ENCODE measurements at regions not wholly inside any gene's neighbourhood (a gene's known extent, or its start where the extent isn't known, plus 50 kb on each side); places are given as distances from the start of the nearest gene placed in this dataset.

DNA sequence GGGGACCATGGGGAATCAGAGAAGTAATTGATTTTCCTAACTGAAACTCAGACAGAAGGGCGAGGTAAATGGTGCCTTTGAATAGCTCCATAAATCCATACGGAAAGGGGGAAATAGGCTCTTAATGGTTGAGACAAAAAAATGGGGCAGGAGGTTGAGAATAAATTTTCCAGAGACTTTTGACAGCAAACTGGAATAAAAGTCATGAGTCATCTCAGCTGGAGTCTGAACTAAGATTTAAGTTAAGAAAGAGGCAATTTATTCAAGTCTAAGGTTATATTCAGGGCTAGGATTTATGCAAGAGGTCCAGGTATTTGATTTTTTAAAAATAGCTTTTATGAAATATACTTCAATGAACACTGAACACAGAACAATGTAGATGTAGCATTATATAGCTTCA, 238.7 kb upstream of the RORA start:
- DNase-seq, result no peak
- Histone ChIP-seq H3K4me1 (no peaks in the 10 kb centered on the region), H3K9me3 (no peaks in the 10 kb centered on the region), H3K36me3 (replicated peaks in 1 of 2; ENCODE audit: insufficient read depth in 1 of 2, low read depth in 2 of 2) (no peaks in the 10 kb centered on the region), H3K4me3 (no peak overlapping the region), H3K27ac (no peak overlapping the region), H3K27me3 (no peaks in the 10 kb centered on the region)
- WGBS, 2 donors, result 49 to 72% methylated on average over 2 of the region's 2 CpGs
- intact Hi-C loops (cut with DNase I), result no loop called here
- TF ChIP-seq CTCF (IDR thresholded peaks at IDR 0.05) (no peak), POLR2A (IDR thresholded peaks at IDR 0.05) (no peak)
- ATAC-seq, result no peak

GRCh38 chr15:61459785-61460707, 230.9 kb upstream of the RORA start:
- 60 to 61% methylated on average over 9 of the region's 9 CpGs for WGBS, 2 donors
- TF ChIP-seq CTCF (IDR thresholded peaks at IDR 0.05), result no peak
- no peak for TF ChIP-seq POLR2A (IDR thresholded peaks at IDR 0.05)
- H3K9me3 ChIP-seq, result no peaks in the 10 kb centered on the region
- DNase-seq, result no peak
- H3K4me3 ChIP-seq, result no peak overlapping the region
- no peaks in the 10 kb centered on the region for H3K27me3 ChIP-seq
- no peaks in the 10 kb centered on the region for H3K4me1 ChIP-seq
- intact Hi-C loops (cut with DNase I), result no loop called here
- no peaks in the 10 kb centered on the region for H3K36me3 ChIP-seq (replicated peaks in 1 of 2; ENCODE audit: insufficient read depth in 1 of 2, low read depth in 2 of 2)
- no peak overlapping the region for H3K27ac ChIP-seq
- no peak for ATAC-seq

DNA sequence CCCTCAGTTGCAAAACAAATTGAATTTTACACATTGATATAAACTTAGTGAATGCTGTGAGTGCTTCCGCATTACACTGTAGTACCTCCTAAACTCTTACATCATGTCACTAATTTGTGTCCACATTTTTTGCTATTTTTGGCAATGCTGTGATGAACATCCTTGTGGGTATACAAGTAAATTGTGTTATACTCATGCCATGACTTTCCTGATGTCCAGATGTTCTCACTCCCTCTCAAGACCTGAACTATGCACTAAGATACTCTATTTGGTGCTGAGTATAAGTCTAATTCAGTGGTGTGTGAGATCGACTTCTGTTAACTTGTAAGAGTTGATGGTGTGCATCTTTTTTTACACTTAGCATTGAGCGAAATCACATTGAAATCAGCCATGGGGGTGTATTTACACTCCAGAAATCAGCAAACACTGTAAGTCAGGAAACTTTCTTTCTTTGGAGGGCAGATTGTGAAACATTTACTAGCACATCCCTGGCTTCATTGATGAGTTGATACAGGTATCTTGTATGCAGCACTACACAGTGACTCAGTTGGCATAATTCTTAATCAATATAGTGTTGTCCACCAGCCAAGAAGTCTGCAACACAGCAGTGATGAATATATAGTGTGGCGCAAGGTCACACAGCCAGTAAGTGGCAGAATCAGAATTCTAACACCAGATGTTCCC, 228.1 kb upstream of the RORA start:
- Histone ChIP-seq H3K27me3 (no peaks in the 10 kb centered on the region), H3K4me3 (no peak overlapping the region), H3K36me3 (replicated peaks in 1 of 2; ENCODE audit: insufficient read depth in 1 of 2, low read depth in 2 of 2) (no peaks in the 10 kb centered on the region), H3K27ac (no peak overlapping the region), H3K4me1 (no peaks in the 10 kb centered on the region), H3K9me3 (no peaks in the 10 kb centered on the region)
- WGBS, 2 donors, result 91 to 96% methylated on average over 4 of the region's 4 CpGs
- DNase-seq (no peak), ATAC-seq (no peak)
- intact Hi-C loops (cut with DNase I), result no loop called here
- TF ChIP-seq POLR2A (IDR thresholded peaks at IDR 0.05), result no peak

DNA sequence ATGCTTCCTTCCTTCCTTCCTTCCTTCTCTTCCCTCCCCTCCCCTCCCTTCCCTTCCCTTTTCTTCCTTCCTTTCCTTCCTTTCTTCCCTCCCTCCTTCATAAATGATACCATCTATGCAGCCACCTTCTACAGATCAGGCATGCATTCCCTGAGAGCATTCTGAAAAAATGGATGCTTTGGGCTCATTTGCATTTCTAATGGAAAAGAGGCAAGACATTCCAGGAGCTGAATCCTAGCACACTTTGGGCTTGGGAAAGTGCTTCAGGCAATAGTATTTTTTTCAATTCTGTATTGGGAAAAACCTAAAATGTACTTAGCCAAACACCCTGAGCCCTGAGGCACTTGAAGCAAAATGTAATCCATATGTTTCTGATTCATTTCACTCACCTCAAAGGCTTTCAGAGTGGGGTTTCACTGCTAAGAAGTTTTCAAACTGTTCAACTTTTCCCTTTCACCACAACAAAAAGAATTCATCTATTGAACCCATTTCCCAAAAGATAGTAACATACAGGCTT, 220.1 kb upstream of the RORA start:
- TF ChIP-seq CTCF (IDR thresholded peaks at IDR 0.05) (no peak), POLR2A (IDR thresholded peaks at IDR 0.05) (no peak)
- Histone ChIP-seq H3K27me3 (no peaks in the 10 kb centered on the region), H3K27ac (no peak overlapping the region), H3K4me3 (no peak overlapping the region), H3K4me1 (no peaks in the 10 kb centered on the region), H3K9me3 (no peaks in the 10 kb centered on the region), H3K36me3 (replicated peaks in 1 of 2; ENCODE audit: insufficient read depth in 1 of 2, low read depth in 2 of 2) (no peaks in the 10 kb centered on the region)
- ATAC-seq (no peak), DNase-seq (no peak)
- intact Hi-C loops (cut with DNase I), result no loop called here

DNA sequence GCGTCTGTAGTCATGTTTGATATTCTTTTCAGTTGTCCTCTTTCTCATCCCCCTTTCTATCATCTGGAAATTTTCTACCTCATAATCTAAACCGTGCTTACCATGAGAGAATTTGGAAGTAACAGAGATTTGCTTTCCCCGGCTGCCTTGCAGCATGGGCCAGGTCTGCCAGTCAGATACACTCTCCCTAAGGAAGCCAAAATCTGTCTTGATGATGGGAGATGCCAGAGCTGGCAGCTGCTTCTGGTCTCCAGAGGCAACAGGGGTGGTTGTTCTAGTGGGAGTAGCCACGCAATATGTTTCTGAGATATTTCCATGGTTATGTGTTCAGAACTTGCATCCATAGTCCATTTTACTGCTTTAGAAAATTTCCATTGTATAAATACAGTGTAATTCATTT, 218.9 kb upstream of the RORA start:
- WGBS, 2 donors, result 57 to 65% methylated on average over 4 of the region's 4 CpGs
- Histone ChIP-seq H3K27me3 (no peaks in the 10 kb centered on the region), H3K4me3 (no peak overlapping the region), H3K27ac (no peak overlapping the region), H3K4me1 (no peaks in the 10 kb centered on the region), H3K36me3 (replicated peaks in 1 of 2; ENCODE audit: insufficient read depth in 1 of 2, low read depth in 2 of 2) (no peaks in the 10 kb centered on the region), H3K9me3 (no peaks in the 10 kb centered on the region)
- ATAC-seq (no peak), DNase-seq (no peak)
- intact Hi-C loops (cut with DNase I), result no loop called here
- no peak for TF ChIP-seq POLR2A (IDR thresholded peaks at IDR 0.05)
- TF ChIP-seq CTCF (IDR thresholded peaks at IDR 0.05), result no peak

All from body of pancreas (tissue), 4 donors.